WERI-Rb-1 (cell line): ENCODE measurements at regions not wholly inside any gene's neighbourhood (a gene's known extent, or its start where the extent isn't known, plus 50 kb on each side); places are given as distances from the start of the nearest gene placed in this dataset.
"Not testable (repeated sequence)": the region's sequence is repeated elsewhere in the genome, so short reads cannot be mapped to it uniquely, and the experiment has no call there.

Experiments used
- DNase-seq: peaks from one replicate; pipeline ENCODE4 v3.0.0-alpha.2; 2020
- H3K27ac ChIP-seq: fragments of 250-450 bp; sonication (Bioruptor Pico); 2 replicates; pipeline ENCODE4 v1.5.1; 2020; ENCODE audit warnings: mild to moderate bottlenecking, moderate library complexity
- H3K27me3 ChIP-seq: fragments of 250-450 bp; sonication (Bioruptor Pico); 2 replicates; pipeline ENCODE4 v1.5.1; 2021; ENCODE audit warnings: mild to moderate bottlenecking, low read depth, moderate library complexity; ENCODE audit not compliant: insufficient read depth, severe bottlenecking
- H3K36me3 ChIP-seq: fragments of 250-450 bp; sonication (Bioruptor Pico); 2 replicates; pipeline ENCODE4 v1.5.1; 2020; ENCODE audit warnings: mild to moderate bottlenecking, moderate library complexity
- H3K4me3 ChIP-seq: 2 replicates; pipeline ENCODE4 v1.5.1; 2011; ENCODE audit warnings: low read depth, mild to moderate bottlenecking, control low read depth, low read length
- H3K9me3 ChIP-seq: fragments of 250-450 bp; sonication (Bioruptor Pico); 2 replicates; pipeline ENCODE4 v1.5.1; 2021; ENCODE audit warnings: mild to moderate bottlenecking, moderate library complexity; ENCODE audit not compliant: severe bottlenecking
- TF ChIP-seq, protein P1 (sequence below): IDR thresholded peaks from 2 replicates; pipeline ENCODE4 v1.5.1; 2011; ENCODE audit warnings: low read depth, mild to moderate bottlenecking, control low read depth, inconsistent platforms, low read length

DNA sequence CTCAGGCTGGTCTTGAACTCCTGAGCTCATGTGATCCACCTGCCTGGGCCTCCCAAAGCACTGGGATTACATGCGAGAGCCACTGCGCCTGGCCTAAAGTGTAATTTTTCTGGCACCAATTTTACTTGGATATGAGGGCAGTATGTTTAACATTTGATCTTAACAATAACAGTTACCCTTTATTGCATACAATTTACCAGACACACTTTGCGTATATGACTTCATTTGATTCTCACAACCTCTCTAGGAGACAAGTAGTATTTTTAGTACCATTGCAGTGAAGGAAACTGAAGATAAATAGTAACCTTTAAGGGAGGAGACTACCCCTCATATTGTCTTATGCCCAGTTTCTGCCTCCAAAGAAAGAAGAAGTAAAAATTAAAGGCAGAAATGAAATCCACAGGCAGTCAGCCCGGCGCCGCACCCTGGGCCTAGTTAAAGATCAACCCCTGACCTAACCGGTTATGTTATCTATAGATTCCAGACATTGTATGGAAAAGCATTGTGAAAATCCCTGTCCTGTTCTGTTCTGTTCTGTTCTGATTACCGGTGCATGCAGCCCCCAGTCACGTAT, 54.0 kb downstream of the CYP26A1 start:
- H3K4me3 ChIP-seq, H3K27ac ChIP-seq, H3K27me3 ChIP-seq, DNase-seq, H3K36me3 ChIP-seq: not testable (repeated sequence)
- peaks cover 11% of the 10 kb centered on the region for H3K9me3 ChIP-seq

DNA sequence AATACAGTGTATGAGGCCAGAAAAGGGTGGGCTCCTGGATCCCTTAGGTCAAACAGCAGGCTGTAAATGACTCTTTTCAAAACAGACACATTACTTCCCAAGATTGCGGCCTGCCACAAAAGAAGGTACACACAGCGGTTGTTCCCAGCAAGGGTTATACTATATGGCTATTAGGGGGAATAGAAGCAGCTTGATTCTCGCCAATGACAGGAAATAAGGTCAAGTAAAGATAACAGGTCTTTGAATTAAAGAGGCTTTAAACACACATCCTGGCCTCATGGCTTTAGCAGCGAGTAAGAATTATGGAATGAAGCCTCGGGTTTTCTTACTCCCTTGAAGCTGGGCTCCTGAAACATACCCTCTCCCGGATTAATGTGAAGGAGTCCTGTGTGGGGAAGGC, 58.3 kb downstream of the CYP26A1 start:
- DNase-seq = no peak
- TF ChIP-seq, protein P1, sequence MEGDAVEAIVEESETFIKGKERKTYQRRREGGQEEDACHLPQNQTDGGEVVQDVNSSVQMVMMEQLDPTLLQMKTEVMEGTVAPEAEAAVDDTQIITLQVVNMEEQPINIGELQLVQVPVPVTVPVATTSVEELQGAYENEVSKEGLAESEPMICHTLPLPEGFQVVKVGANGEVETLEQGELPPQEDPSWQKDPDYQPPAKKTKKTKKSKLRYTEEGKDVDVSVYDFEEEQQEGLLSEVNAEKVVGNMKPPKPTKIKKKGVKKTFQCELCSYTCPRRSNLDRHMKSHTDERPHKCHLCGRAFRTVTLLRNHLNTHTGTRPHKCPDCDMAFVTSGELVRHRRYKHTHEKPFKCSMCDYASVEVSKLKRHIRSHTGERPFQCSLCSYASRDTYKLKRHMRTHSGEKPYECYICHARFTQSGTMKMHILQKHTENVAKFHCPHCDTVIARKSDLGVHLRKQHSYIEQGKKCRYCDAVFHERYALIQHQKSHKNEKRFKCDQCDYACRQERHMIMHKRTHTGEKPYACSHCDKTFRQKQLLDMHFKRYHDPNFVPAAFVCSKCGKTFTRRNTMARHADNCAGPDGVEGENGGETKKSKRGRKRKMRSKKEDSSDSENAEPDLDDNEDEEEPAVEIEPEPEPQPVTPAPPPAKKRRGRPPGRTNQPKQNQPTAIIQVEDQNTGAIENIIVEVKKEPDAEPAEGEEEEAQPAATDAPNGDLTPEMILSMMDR = no peak
- H3K9me3 ChIP-seq = peaks cover 4% of the 10 kb centered on the region
- no peaks in the 10 kb centered on the region for H3K36me3 ChIP-seq
- H3K27me3 ChIP-seq = no peaks in the 10 kb centered on the region
- no peak overlapping the region for H3K27ac ChIP-seq
- no peak overlapping the region for H3K4me3 ChIP-seq

DNA sequence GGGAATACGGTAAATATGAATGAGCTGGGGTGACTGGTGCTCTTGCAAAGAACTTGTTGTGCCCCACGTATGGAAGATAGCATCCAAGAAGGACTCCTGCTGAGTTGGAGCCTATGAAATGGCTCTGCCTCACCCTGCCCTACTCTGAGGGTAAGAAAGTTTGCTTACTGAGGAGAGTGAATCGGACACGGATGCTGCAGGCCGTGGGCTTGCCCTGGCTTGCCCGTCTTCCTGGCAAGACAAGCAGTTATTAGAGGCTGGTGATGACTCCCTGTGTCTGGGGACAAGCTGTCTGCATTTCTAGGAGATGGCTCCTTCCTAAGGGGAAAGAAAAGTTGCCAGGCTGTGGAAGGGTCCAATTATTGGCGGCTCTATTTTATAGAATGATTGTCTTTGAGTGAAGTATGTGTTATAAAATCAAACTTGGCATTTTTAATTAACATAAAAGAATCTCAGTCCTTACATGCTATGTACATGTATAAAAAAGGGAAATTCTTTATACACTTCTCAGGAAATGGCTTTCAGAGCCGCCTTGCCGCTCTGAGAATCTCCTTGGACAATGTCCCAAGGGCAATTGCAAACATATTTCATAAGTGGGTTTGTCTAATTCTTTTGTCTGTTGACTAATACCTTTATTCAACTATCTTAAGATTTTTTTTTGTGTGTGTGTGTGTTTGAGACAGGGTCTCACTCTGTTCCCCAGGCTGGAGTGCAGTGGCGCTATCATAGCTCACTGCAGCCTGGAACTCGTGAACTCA, 64.6 kb downstream of the CYP26A1 start:
- TF ChIP-seq, protein P1 = no peak
- no peak for DNase-seq
- Histone ChIP-seq H3K9me3 (peaks cover 2% of the 10 kb centered on the region), H3K27ac (no peak overlapping the region), H3K36me3 (no peaks in the 10 kb centered on the region), H3K4me3 (no peak overlapping the region), H3K27me3 (no peaks in the 10 kb centered on the region)

DNA sequence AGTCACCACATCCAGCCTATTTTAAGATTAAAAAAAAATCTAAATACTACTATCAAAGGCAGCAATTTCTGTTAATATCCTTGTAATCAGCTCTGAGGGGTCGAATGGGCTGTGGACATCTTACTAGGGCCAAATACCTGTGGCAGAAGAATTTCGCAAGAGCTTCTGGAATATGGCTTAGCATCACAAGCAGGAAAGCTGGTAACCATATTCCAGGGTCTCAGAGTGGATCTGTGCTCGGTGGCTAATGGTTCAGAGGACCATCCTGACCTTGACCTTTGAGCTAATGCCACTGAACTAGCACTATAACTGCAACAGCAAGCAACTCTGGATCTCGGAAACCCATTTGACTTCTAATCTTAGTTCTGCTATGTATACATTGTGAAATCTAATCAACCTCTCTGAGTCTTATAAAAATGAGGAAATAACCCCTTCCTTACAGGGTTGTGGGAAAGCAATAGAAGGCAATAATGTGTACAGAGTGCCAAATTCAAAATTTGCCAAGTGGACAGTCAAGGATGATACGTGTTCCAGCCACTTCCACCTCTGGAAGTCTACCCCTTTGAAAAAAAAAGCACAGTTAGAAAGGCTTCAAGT, 65.5 kb downstream of the CYP26A1 start:
- no peak for DNase-seq
- Histone ChIP-seq H3K36me3 (no peaks in the 10 kb centered on the region), H3K27ac (no peak overlapping the region), H3K4me3 (no peak overlapping the region), H3K27me3 (no peaks in the 10 kb centered on the region), H3K9me3 (peaks cover 2% of the 10 kb centered on the region)
- TF ChIP-seq, protein P1 = no peak

- H3K27ac ChIP-seq = no peak overlapping the region
- no peaks in the 10 kb centered on the region for H3K36me3 ChIP-seq
- no peak overlapping the region for H3K4me3 ChIP-seq
- DNase-seq = no peak
- no peaks in the 10 kb centered on the region for H3K27me3 ChIP-seq
- H3K9me3 ChIP-seq = peaks cover 2% of the 10 kb centered on the region
- TF ChIP-seq, protein P1 = no peak
Measured at GRCh38 chr10:93142534-93142933, 68.8 kb downstream of the CYP26A1 start.

DNA sequence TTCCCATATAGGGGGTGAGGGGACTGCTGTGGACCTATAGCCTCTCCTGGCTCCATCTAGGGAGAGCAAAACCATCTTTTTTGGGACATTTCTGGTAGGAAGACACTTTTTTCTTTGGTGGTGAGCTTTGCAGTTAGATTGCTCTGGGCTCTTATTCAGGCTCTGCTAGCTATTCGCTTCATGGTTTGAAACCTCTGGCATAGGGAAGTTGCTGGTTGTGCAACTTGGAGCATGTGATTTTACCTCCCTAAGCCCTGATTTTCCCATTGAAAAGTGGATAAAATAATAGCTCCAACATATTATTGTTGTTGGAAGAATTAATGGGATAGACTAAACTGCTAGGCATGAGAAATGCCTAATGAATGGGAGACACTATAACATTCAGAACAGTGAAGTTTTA, 69.6 kb downstream of the CYP26A1 start:
- Histone ChIP-seq H3K9me3 (no peaks in the 10 kb centered on the region), H3K27ac (no peak overlapping the region), H3K4me3 (no peak overlapping the region), H3K36me3 (no peaks in the 10 kb centered on the region), H3K27me3 (no peaks in the 10 kb centered on the region)
- TF ChIP-seq, protein P1 = no peak
- DNase-seq = no peak
